HPDE6-E6E7 (cell line): ENCODE measurements at regions not wholly inside any gene's neighbourhood (a gene's known extent, or its start where the extent isn't known, plus 50 kb on each side); places are given as distances from the start of the nearest gene placed in this dataset.
A peak's percentile ranks its signal among the peaks of the same experiment; 100 is the strongest.
"Not testable (repeated sequence)": the region's sequence is repeated elsewhere in the genome, so short reads cannot be mapped to it uniquely, and the experiment has no call there.

Experiments
- DNase-seq: peaks from one replicate; pipeline ENCODE4 v3.0.0; 2011; ENCODE audit warnings: missing footprints; ENCODE audit errors: extremely low spot score

- no peak for DNase-seq
Observed at GRCh38 chr13:44783994-44784707, 205.1 kb downstream of the NUFIP1 start.

GRCh38 chr13:44780591-44781280 is 204.6 kb upstream of the TSC22D1 start:
- no peak for DNase-seq

GRCh38 chr13:44778761-44779484 is 202.8 kb upstream of the TSC22D1 start:
- no peak for DNase-seq

- not testable (repeated sequence) for DNase-seq
Observed at GRCh38 chr13:44775290-44775689, 199.2 kb upstream of the TSC22D1 start.

- DNase-seq, result no peak
Observed at GRCh38 chr13:44770951-44771350, 194.8 kb upstream of the TSC22D1 start.

- no peak for DNase-seq
Observed at GRCh38 chr13:44769686-44770085, 193.6 kb upstream of the TSC22D1 start.

GRCh38 chr13:44768775-44769581 is 192.8 kb upstream of the TSC22D1 start:
- no peak for DNase-seq

GRCh38 chr13:44768239-44768638 is 192.1 kb upstream of the TSC22D1 start:
- no peak for DNase-seq

GRCh38 chr13:44765001-44765471 is 188.9 kb upstream of the TSC22D1 start:
- DNase-seq, result no peak

- DNase-seq, result no peak
Observed at GRCh38 chr13:44764302-44764692, 188.2 kb upstream of the TSC22D1 start.

GRCh38 chr13:44763615-44764301 is 187.6 kb upstream of the TSC22D1 start:
- no peak for DNase-seq

GRCh38 chr13:44762911-44763310 is 186.8 kb upstream of the TSC22D1 start:
- no peak for DNase-seq

- no peak for DNase-seq
Observed at GRCh38 chr13:44760434-44760833, 184.3 kb upstream of the TSC22D1 start.

GRCh38 chr13:44759384-44760360 is 183.5 kb upstream of the TSC22D1 start:
- DNase-seq, result no peak

GRCh38 chr13:44758630-44759383 is 182.7 kb upstream of the TSC22D1 start:
- DNase-seq, result peak; percentile 36

GRCh38 chr13:44757671-44758070 is 181.5 kb upstream of the TSC22D1 start:
- no peak for DNase-seq

- no peak for DNase-seq
Observed at GRCh38 chr13:44756276-44756810, 180.2 kb upstream of the TSC22D1 start.

- DNase-seq, result no peak
Observed at GRCh38 chr13:44755872-44756271, 179.7 kb upstream of the TSC22D1 start.

- no peak for DNase-seq
Observed at GRCh38 chr13:44752164-44752563, 176.0 kb upstream of the TSC22D1 start.
